AG10803 (cell line): ENCODE measurements at regions not wholly inside any gene's neighbourhood (a gene's known extent, or its start where the extent isn't known, plus 50 kb on each side); places are given as distances from the start of the nearest gene placed in this dataset.

Source experiments
- DNase-seq: peaks from one replicate; pipeline ENCODE4 v3.0.0; 2010; ENCODE audit warnings: low read depth
- H3K4me3 ChIP-seq: 2 replicates; pipeline ENCODE4 v1.5.1; 2011; ENCODE audit warnings: mild to moderate bottlenecking, low read length, control low read depth
- TF ChIP-seq, protein P1 (sequence below): conservative IDR thresholded peaks from 2 replicates; pipeline ENCODE4 v1.5.1; 2011; ENCODE audit warnings: mild to moderate bottlenecking, low read length, control low read depth, inconsistent platforms

DNA sequence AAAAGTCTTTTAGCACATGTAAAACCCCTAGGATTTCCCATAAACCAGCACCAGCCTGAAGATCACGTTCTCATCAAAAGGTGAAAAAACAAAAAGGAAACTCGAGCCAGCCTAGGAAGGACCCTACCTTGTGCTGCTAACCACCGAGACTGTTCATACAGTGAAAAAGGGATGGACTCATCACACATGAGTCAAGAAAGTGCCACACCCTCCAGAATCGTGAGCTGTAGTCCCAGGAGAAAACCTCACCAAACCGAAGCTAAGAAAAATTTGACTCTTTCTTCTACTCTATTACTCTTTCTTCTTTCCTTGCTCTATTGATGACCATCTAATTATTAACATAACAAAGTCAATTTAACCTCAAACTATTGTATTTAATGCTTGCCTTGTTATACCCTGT lies 124.8 kb upstream of the USP9Y start:
- DNase-seq, result no peak
- H3K4me3 ChIP-seq, result no peak overlapping the region
- TF ChIP-seq, protein P1, sequence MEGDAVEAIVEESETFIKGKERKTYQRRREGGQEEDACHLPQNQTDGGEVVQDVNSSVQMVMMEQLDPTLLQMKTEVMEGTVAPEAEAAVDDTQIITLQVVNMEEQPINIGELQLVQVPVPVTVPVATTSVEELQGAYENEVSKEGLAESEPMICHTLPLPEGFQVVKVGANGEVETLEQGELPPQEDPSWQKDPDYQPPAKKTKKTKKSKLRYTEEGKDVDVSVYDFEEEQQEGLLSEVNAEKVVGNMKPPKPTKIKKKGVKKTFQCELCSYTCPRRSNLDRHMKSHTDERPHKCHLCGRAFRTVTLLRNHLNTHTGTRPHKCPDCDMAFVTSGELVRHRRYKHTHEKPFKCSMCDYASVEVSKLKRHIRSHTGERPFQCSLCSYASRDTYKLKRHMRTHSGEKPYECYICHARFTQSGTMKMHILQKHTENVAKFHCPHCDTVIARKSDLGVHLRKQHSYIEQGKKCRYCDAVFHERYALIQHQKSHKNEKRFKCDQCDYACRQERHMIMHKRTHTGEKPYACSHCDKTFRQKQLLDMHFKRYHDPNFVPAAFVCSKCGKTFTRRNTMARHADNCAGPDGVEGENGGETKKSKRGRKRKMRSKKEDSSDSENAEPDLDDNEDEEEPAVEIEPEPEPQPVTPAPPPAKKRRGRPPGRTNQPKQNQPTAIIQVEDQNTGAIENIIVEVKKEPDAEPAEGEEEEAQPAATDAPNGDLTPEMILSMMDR, result no peak

DNA sequence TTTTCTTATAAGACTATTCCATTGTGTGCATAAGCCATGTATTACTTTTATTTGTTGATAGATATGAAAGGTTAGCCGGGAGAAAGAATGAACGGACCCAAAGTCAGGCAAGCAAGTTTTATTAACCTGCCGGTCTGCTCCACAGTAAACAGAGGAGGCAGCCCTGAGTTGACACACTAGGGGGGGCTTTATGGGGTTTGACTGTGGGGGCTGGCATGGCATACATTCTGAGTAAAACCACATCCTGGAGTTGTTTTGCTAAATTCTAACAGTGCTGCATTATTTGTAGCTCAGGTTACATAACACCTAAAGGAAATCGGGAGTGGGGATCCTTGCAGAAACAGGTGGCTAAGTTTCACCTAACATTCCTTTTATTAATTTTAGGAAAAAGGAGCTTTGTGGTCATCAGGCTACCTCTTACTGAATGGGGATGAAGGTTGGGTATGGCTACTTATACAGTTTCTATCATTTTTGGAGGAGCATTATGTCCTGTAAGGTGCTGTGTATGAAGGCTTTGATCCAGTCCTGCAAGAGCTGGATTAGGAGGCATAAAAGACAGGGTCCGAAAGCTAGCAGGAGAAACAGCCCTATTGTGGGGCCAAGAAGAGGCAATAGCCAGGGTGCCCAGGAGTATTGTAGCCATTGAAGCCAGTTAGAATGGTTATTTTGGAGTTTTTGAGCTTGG lies 107.4 kb upstream of the USP9Y start:
- TF ChIP-seq, protein P1, result no peak
- no peak overlapping the region for H3K4me3 ChIP-seq
- DNase-seq, result no peak

- no peak overlapping the region for H3K4me3 ChIP-seq
Observed at GRCh38 chrY:12598783-12599182, 102.2 kb upstream of the USP9Y start.

GRCh38 chrY:12605426-12605825 lies 95.6 kb upstream of the USP9Y start:
- H3K4me3 ChIP-seq, result no peak overlapping the region
- TF ChIP-seq, protein P1, result no peak
- DNase-seq, result no peak

More at GRCh38 chrY:12598783-12599182, 102.2 kb upstream of the USP9Y start:
- TF ChIP-seq, protein P1, result no peak
- peak; percentile 31 for DNase-seq

- H3K4me3 ChIP-seq, result no peak overlapping the region
- DNase-seq, result no peak
- TF ChIP-seq, protein P1, result no peak
Observed at GRCh38 chrY:12610861-12611260, 90.2 kb upstream of the USP9Y start.

DNA sequence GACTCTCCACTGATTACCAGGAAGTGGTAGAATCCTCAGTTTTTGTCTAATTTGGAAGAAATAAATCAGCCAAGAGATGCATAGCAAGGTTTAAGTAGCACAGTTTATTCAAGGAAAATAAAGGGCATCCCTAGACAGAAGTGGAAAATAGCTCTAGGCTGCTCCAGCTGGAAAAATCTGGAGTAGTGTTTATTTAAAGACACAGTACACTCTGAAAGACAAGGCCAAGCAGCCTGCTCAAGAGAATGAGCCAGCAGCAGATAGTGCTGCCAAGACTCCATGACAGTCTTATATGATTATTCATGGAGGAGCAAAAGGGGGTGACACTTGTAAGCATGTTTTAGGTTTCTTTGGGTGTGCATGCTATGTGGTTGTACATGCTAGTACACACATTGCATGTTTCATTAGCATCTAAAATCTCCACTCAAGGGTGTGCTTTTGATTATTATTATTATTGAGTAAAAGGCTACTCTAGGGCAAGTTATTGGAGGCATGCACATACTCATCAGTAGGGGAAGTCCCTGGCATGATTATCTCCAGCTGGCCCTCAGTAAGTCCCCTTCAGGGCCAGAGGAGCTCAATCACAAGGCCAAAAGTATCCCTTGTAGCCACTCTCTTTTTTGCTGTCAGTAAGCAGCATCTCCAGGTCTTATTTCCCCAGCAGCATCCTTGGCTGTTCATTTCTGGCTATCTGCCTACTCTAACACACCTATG lies 85.1 kb upstream of the USP9Y start:
- TF ChIP-seq, protein P1, result no peak
- peak; percentile 45 for DNase-seq
- H3K4me3 ChIP-seq, result no peak overlapping the region
